ENCODE measurements at regions not wholly inside any gene's neighbourhood (a gene's known extent, or its start where the extent isn't known, plus 50 kb on each side); places are given as distances from the start of the nearest gene placed in this dataset.
"Not testable (repeated sequence)": the region's sequence is repeated elsewhere in the genome, so short reads cannot be mapped to it uniquely, and the experiment has no call there.

DNA sequence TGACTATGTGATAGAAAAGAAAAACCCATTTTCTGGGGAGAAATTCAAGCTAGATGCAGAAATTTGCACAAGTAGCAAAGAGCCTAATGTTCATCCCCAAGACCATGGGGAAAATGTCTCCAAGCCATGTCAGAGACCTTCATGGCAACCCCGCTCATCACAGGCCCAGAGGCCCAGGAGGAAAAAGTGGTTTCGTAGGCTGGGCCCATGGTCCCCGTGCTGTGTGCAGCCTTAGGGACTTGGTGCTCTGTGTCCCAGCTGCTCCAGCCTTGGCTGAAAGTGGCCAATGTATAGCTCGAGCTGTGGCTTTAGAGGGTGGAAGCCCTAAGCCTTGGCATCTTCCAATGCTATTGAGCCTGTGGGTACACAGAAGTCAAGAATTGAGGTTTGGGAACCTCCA lies 711.2 kb upstream of the ZNF608 start:
- no peak for ATAC-seq
- no peak for DNase-seq
- intact Hi-C loops (cut with DNase I, micrococcal nuclease), result no loop called here

DNA sequence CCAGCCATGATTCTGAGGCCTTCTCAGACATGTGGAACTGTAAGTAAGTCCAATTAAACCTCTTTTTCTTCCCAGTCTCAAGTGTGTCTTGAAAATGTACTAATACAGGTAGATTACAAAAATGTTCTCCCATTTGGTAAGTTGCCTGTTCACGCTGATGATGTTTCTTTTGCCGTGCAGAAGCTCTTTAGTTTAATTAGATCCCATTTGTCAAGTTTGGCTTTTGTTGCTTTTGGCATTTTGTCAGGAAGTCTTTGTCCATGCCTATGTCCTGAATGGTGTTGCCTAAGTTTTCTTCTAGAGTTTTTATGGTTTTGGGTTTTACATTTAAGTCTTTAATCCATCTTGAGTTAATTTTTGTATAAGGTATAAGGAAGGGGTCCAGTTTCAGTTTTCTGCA lies 712.5 kb upstream of the ZNF608 start:
- intact Hi-C loops (cut with DNase I, micrococcal nuclease); ATAC-seq: not testable (repeated sequence)

DNA sequence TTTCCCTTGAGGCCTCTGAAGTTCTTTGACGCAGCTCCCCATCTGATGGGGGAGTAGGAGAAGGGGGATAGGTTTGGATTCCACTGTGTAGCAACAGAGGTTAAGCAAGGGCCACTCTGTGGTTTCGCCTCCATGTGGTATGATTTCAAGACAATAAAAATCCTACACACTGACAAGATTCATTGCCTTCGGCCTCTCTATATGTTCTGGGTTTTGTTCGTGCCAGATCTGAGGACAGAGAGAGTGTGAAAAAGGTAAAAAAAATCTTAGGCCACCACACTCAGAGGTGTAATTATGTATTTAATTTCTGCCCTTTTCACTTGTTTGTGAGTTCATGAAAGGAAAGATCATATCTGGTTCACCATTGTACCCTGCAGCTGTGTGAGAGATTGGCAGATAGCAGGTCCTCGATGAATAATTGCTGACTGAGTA lies 715.2 kb upstream of the ZNF608 start:
- ATAC-seq, result no peak
- intact Hi-C loops (cut with DNase I, micrococcal nuclease), result no loop called here
- no peak for DNase-seq

More for the DNA sequence above, 712.5 kb upstream of the ZNF608 start:
- not testable (repeated sequence) for DNase-seq

DNA sequence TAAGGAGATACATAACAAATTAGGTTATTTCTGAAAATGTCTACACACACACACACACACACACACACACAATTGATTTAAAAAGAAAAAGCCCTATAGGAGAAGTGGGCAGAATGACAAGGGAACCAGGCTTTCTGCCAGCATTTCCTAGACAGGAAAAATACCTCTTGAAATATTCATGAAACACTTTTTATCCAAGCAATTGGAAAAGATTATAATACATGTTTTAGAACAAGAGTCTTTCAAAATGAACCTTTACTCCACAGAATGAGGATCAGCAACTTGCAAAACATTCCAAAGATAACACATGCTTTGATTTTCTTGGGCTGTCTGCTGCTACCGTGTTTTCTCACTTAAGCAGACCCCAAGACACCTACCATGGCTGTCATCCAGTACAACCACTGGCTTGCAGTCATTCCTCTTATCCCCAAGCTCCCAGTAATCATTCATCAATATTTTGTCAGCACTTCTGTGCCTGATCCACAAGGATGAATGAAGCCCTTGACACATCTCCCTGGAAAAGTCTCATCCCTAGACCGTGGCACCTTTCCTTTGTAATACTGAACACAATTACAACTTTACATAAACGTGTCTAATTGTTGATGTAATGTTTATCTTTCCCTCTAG lies 717.1 kb upstream of the ZNF608 start:
- intact Hi-C loops (cut with DNase I, micrococcal nuclease), result no loop called here
- no peak for DNase-seq
- no peak for ATAC-seq

DNA sequence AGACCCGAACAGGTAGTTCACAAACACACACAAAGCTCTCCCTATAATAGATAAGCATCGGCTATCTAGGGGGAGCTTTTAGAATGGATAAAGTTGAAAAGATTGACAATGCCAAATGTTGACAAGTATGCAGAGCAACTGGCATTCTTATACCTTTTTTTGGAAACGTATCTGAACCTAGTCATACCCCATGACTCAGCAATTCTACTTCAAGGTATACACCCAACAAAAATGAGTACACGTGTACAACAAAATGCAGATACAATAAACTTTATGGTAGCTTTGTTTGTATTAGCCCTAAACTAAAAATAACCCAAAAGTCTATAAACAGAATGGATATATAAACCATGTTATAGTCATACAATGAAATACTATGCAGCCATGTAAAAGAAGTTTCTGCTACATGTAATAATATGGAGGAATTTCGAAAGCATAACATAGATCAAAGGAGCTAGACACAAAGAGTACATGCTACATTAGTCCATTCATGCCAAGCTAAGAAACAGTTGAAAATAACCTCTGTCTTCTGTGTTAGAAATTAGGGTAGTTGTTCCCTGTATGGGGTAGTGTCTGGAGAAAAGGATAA lies 718.5 kb upstream of the ZNF608 start:
- intact Hi-C loops (cut with DNase I, micrococcal nuclease), result no loop called here
- no peak for DNase-seq
- no peak for ATAC-seq

DNA sequence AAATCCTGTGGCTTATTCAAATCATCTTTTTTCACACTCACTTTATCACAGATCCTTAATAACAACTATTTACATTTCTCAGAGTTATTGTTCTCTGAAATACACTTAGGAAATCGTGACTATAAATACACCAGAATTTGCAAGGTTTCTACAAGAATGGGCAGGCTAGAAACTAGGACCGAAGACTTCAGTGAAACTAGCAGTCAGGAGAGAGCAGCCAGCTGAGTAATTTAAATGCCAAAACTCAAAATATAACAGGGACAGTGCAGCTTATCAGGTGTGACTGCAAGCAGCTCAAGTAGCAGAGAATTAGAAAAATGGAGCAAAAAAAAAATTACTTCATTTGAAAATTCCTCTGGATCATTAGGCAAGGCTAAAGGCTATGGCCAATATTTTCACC lies 719.3 kb upstream of the ZNF608 start:
- intact Hi-C loops (cut with DNase I, micrococcal nuclease), result no loop called here
- ATAC-seq (no peak), DNase-seq (no peak)

DNA sequence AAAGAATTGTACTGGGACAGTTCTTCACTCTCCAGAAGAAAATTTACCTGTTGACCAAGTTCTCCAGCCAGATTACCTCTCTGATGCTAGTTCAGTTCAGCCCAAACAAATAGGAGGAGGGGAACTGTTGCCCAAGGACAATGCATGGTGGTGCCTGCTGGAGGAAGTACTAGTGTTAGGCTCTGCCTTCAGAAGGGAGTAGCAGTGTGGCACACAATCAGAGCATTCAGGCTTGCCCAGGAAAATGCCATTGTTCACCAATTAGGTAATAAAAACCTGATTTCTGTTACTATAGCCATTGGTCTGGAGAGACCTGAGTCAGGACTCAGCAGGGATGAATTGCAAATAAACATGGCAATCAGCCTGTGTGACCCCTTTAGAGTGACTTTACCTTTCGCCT lies 720.8 kb upstream of the ZNF608 start:
- ATAC-seq, result no peak
- no peak for DNase-seq
- intact Hi-C loops (cut with DNase I, micrococcal nuclease), result no loop called here

DNA sequence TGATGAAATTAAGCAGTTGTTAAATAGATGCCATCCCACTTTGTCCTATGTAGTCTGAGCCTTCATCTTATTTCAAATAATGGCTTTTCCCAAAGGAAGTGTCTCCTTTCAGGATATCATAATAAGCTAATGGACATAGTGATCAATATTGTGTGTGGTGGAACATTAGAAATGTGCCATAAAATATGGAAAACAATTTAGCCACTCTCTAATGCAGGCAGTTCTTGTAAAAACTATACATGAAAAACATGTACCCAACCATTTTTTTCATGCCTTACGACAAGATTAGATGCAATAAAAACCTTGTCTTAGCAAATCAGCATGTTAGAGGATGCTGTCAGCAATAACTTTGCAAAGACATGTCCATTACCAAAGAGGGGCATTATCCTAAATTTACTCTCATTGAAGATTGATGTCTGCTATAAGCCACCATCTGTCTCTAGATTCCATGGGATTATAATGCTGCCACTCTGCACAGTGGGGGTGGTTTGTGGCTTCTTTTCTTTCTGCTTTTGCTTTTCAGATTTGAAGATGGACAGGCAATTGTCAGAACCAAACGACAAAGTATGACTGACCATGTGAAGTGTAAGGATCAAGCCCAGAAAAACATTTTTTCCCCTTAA lies 724.0 kb upstream of the ZNF608 start:
- ATAC-seq (no peak), DNase-seq (no peak)
- intact Hi-C loops (cut with DNase I, micrococcal nuclease), result no loop called here

DNA sequence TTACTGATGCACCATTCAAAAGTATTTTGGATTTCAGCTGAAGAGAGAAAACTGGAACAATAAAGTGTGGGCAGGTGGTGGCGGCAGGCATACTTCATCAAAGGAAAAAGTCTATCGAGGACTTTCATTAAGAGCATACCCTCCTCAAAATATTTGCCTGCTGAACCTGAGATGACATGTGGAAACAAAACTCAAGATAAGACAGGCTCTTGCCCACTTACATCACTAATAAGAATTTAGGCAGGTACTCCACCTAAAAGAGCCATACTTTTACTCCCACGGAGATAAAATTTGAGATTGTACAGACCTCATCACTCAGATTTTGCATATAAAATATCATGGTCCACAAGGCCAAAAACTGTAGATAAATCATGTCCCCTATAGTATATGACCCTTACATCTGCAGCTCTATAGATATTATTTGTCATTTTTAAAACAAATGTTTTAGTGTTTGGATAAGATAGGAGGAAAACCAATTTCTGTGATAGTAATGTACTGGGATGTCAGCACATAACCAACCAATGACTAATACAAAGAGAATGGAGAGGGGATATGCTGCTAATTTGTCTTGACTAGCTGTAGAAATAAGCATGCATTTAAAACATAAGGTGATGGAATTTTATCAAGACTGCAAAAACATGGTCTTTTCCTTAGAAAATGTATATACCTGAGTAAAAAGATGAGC lies 730.6 kb upstream of the ZNF608 start:
- intact Hi-C loops (cut with DNase I, micrococcal nuclease), result no loop called here
- ATAC-seq (no peak), DNase-seq (no peak)

DNA sequence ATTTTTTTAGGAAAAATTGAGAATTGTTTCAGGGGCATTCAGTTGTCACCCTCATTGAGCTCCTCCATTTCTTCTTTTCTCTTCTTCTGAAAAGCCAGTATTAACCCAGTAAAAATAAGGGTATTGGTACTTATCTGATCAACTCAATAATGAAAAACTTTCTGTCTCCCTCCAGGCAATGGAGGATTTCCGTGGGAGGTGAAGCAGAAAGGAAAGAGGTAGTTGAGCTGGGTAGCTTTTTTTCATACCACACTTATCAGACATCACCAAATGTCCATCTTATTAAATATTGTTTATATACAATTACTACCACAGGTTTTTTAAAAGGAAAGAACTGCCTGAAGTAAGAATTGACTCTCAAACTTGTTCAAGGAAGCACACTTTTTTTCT lies 731.1 kb upstream of the ZNF608 start:
- ATAC-seq (no peak), DNase-seq (no peak)
- intact Hi-C loops (cut with DNase I, micrococcal nuclease), result no loop called here

DNA sequence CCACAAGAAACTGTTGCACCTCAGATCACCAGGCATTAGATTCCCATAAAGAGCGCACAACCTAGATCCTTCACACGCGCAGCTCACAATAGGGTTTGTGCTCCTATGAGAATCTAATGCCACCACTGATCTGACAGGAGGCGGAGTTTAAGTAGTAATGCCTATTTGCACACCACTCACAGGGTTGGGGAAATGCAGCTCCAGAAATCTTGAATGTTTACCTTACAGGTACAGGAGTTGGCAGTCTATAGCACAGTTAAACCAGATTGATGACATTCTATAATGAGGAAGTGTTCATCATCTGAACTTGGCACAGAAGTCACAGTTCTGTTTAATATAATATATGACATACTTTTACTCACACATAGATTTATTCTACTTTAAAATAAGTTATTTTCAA lies 732.2 kb upstream of the ZNF608 start:
- ATAC-seq (peak; percentile 100), DNase-seq (peak; percentile 28 to 58)
- intact Hi-C loops (cut with DNase I, micrococcal nuclease), result no loop called here

DNA sequence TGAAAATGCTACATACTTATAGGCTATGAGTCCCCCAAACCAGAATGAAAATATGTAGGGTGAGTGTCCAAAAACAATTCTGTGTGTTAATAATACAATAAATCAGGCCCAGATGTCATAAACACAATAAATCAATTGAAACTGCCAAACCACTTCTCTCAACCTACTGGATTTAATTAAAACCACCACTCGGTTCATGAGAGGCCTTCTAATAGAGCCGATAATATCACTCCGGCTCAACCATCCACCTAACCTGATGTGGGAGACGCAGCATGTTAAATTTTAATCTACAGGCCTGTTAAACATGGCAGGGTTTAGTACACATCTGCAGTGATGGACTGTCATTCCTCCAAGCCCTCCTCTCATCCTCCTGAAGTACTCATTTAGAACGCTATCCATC lies 734.5 kb upstream of the ZNF608 start:
- ATAC-seq, result no peak
- intact Hi-C loops (cut with DNase I, micrococcal nuclease), result loop anchor here in 1 of 2 donors (5.0 kb wide), 1 partner anchor 69 kb away; no protein-coding TSS in a partner anchor
- no peak for DNase-seq

DNA sequence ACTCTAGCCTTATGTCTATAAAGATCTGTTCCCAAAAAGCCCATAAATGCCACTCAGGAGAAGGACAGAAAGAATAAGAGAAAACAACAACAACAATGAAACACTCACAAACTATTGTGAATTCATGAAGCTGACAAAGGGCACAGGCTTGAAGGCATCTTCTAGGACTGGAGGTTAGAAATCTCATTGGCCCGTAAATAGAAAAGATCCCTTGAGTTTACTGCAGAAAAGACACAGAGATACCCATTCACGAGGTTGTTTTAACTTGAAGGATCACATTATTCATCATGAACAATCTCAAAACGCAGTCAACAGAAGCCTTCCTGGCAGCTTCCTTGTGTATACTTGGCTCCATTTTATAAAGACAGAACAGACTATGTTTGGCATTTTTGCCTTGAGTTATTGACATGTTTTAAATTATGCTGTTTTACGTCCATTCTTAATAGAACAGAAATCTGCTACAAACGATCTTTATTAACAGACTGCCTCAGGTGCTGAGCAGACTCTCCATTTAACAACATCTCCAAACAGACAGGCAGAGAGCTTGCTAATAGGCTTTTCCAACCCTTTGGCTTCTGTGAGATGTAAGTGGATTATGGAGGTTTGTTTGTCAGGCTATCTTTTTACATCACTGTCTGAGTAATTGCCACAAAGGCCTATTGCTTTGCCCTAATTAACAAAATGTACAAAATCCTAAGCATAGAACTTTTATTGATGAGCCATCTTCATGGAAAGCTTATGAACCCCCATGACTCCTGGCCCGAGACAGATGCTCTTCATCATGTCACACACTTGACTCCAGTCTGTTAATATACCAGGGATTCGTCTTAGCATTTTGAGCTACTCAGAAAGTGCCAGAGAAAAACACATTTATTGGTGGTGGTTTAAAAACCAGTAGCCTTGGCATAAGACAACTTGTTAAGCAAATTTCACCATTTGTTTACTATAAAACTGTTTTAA lies 735.3 kb upstream of the ZNF608 start:
- DNase-seq (no peak), ATAC-seq (no peak)
- intact Hi-C loops (cut with DNase I, micrococcal nuclease), result loop anchor here in 1 of 2 donors (5.0 kb wide), 1 partner anchor 69 kb away; no protein-coding TSS in a partner anchor

DNA sequence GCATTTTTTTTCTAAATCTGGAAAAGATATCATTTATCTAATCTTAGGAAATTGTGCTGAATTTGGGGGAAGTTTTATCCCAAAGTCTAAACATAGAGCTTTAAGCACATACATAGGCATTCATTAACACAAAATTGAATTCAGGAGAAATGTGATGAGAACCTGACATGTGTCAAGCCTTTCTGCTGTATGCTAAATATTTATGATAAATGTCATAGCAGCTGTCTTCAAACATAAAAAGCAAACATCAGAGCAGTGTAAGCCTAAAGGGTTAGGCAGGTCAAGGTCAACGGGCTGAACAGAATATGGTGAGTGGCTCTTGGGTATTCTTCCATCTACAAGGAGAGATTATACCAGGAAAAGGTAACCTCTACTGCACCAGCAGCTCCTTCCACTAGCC lies 737.2 kb upstream of the ZNF608 start:
- no peak for DNase-seq
- intact Hi-C loops (cut with DNase I, micrococcal nuclease), result loop anchor here in 1 of 2 donors (5.0 kb wide), 1 partner anchor 71 kb away; no protein-coding TSS in a partner anchor
- ATAC-seq, result no peak

DNA sequence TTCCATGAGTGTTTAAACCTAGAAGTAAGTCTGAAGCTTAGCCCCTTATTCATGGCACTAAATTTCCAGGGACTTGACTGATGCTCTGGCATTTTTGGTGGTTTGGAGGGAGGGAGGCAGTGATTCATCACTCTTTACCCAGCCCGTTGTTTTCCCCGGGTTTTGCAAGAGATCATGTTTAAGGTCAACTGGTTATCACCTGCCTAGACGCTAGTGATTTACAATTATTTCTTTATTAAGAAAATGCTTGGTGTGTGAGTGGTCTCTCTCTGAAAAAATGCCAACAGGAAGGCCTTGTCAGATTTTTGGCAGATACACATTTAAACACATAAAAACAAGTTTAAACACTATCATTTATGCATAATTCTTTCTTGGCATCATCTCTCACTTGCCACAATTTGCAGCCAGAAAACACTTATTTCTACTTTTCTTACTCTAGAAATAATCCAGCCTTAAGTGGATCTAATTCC lies 737.9 kb upstream of the ZNF608 start:
- DNase-seq (peak in 1 of 2 donors; percentile 26), ATAC-seq (no peak)
- intact Hi-C loops (cut with DNase I, micrococcal nuclease), result loop anchor here in 1 of 2 donors (5.0 kb wide), 1 partner anchor 72 kb away; no protein-coding TSS in a partner anchor

DNA sequence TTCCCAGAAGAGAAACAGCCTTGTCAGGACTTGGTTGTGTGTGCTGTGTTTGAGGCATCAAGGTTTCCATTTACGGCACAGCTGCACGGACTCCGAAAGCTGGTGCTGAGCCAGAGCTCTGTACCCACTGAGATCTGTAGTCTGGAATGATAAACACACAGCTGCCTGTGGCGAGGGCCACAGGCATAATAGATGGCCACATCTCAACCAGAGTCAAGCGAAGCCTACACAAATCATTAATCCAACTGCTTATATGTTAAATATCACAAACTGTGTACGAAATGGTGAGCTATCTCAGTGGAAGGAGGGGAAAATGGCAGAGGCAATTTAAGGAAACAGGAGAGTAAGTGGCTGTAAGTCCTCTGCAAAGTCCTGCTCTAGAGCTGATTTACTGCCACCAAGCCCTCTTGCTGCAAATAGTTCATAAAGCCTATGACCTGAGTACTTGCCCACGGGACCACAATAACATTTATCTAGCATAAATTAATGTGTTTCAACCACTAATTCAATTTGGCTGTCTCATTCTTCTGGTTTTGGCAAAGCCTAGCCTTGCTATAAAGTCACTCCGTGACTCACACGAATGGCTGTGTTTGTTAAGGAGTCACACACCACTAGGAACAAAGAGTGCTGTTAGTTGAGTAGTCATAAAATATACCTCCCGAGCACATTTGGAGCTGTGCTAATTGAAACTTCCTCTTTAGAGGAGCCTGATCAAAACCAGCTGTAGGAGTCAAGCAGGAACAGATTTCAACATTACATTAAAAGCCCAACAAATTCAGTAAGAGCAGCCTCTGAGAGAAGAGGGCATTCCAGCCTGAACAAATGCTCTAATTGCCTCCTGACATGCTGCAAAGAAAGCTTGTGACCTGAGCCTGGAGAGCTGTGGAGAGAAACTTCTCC lies 738.6 kb upstream of the ZNF608 start:
- ATAC-seq (peak; percentile 97), DNase-seq (peak; percentile 57 to 81)
- intact Hi-C loops (cut with DNase I, micrococcal nuclease), result loop anchor here in 1 of 2 donors (5.0 kb wide), 1 partner anchor 73 kb away; no protein-coding TSS in a partner anchor

DNA sequence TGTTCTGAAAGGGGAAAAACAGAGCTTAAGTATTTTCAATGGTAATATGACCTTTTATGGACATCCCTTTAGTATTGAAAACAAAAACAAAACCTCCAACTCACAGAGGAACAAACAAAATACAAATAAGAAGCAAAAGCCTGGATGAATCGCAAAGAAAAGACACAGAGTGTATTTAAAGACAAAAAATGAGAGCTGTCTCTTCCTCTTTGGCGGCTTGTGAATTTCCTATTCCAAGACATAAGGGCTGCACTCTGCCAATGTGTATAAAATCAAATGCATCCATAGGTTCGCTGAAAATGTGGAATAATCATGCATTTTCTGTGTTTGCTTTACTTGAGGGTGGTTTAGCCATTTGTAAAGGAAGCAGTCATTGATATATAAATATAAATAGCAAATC lies 739.3 kb upstream of the ZNF608 start:
- DNase-seq, result no peak
- intact Hi-C loops (cut with DNase I, micrococcal nuclease), result no loop called here
- ATAC-seq, result no peak

All from left colon (tissue), 2 donors.